H1 (cell line): ENCODE measurements at regions not wholly inside any gene's neighbourhood (a gene's known extent, or its start where the extent isn't known, plus 50 kb on each side); places are given as distances from the start of the nearest gene placed in this dataset.

Source experiments
- CTCF ChIA-PET: fragments of 300-600 bp; sonication (Branson Sonifier 250); formaldehyde crosslinking; loops from one replicate; lab custom pipeline; 2021; ENCODE audit not compliant: partially characterized antibody; lab: Charles Lee
- POLR2A ChIA-PET: fragments of 300-600 bp; sonication (Branson Sonifier 250); formaldehyde crosslinking; loops from one replicate; lab custom pipeline; 2021; ENCODE audit warnings: inconsistent platforms; ENCODE audit not compliant: partially characterized antibody; lab: Charles Lee
- DNase-seq, 2 experiments: peaks; one replicate each; pipeline versions ENCODE4 v3.0.0 to v3.0.0-alpha.2; 2010 to 2022; ENCODE audit warnings: low spot score in 2 of 2, low read depth in 1 of 2, mixed read lengths in 1 of 2
- FAIRE-seq: peaks from 2 replicates; lab custom pipeline; 2011; peaks lifted over from hg19 to GRCh38; lab: Jason Lieb, UNC
- H2AFZ ChIP-seq: 2 replicates; pipeline ENCODE4 v1.8.1; 2012; ENCODE audit warnings: low read length, inconsistent platforms
- H2AK5ac ChIP-seq: 2 replicates; pipeline ENCODE4 v1.6.1; 2013; ENCODE audit warnings: low read depth, low read length
- H2BK120ac ChIP-seq: replicated peaks from 2 replicates; pipeline ENCODE3; 2013; ENCODE audit warnings: low read depth, low read length, inconsistent platforms
- H2BK12ac ChIP-seq: 2 replicates; pipeline ENCODE4 v1.6.1; 2013; ENCODE audit warnings: low read depth, low read length
- H2BK15ac ChIP-seq: 2 replicates; pipeline ENCODE4 v1.6.1; 2013; ENCODE audit warnings: low read length
- H2BK20ac ChIP-seq: 2 replicates; pipeline ENCODE4 v1.6.1; 2013; ENCODE audit warnings: low read length
- H2BK5ac ChIP-seq: 2 replicates; pipeline ENCODE4 v1.6.1; 2013; ENCODE audit warnings: low read depth, low read length
- H3K14ac ChIP-seq: 2 replicates; pipeline ENCODE4 v1.6.1; 2013; ENCODE audit warnings: inconsistent platforms; ENCODE audit not compliant: insufficient read length
- H3K18ac ChIP-seq: 2 replicates; pipeline ENCODE4 v1.6.1; 2013; ENCODE audit warnings: low read length; ENCODE audit errors: extremely low read depth
- H3K23ac ChIP-seq: 2 replicates; pipeline ENCODE4 v1.6.1; 2013; ENCODE audit warnings: inconsistent platforms; ENCODE audit not compliant: insufficient read length
- H3K23me2 ChIP-seq: 2 replicates; pipeline ENCODE4 v1.6.1; 2013; ENCODE audit warnings: low read depth, low read length
- H3K27ac ChIP-seq: 2 replicates; pipeline ENCODE4 v1.6.1; 2011; ENCODE audit warnings: low read depth, low read length, inconsistent platforms
- H3K27me3 ChIP-seq, 4 experiments: replicated peaks in 1 of 4; 1 replicate in 1 of 4; 2 replicates in 3 of 4; pipeline versions ENCODE4 v1.6.1 to v1.8.1; 2011 to 2013; ENCODE audit warnings: low read length in 3 of 4, mild to moderate bottlenecking in 3 of 4, inconsistent platforms in 2 of 4, mixed read lengths in 2 of 4, moderate library complexity in 1 of 4; ENCODE audit not compliant: control insufficient read depth in 3 of 4, insufficient read depth in 3 of 4; ENCODE audit errors: extremely low read depth in 1 of 4
- H3K36me3 ChIP-seq, 4 experiments: 2 replicates each; pipeline versions ENCODE4 v1.6.1 to v1.8.1; 2011 to 2013; ENCODE audit warnings: mild to moderate bottlenecking in 4 of 4, low read length in 3 of 4, moderate library complexity in 2 of 4, control low read depth in 1 of 4, inconsistent platforms in 1 of 4; ENCODE audit not compliant: insufficient read depth in 4 of 4, control insufficient read depth in 2 of 4
- H3K4ac ChIP-seq: replicated peaks from 2 replicates; pipeline ENCODE3; 2013; ENCODE audit warnings: low read length, low read depth, mixed read lengths, inconsistent platforms; ENCODE audit not compliant: insufficient read length
- H3K4me1 ChIP-seq, 4 experiments: replicated peaks in 1 of 4; 1 replicate in 1 of 4; 2 replicates in 3 of 4; pipeline versions ENCODE4 v1.6.1 to v1.8.1; 2011 to 2013; ENCODE audit warnings: low read length in 3 of 4, inconsistent platforms in 2 of 4, mixed read lengths in 1 of 4; ENCODE audit not compliant: insufficient read depth in 4 of 4, control insufficient read depth in 3 of 4
- H3K4me2 ChIP-seq, 2 experiments: 2 replicates each; pipeline versions ENCODE4 v1.6.1 to v1.8.1; 2011 to 2013; ENCODE audit warnings: low read depth in 2 of 2, low read length in 2 of 2, control low read depth in 1 of 2, inconsistent platforms in 1 of 2, mild to moderate bottlenecking in 1 of 2; ENCODE audit not compliant: insufficient read depth in 1 of 2
- H3K4me3 ChIP-seq, 4 experiments: fragments of 200-600, 300-600 bp in 1 of 4; sonication (generic), shearing (Covaris generic), sonication (Bioruptor Twin) in 1 of 4; 2 replicates each; pipeline versions ENCODE4 v1.5.1 to v1.8.1; 2011 to 2016; ENCODE audit warnings: low read length in 4 of 4, low read depth in 3 of 4, control low read depth in 2 of 4, inconsistent platforms in 2 of 4, mild to moderate bottlenecking in 2 of 4, mixed read lengths in 1 of 4, moderate library complexity in 1 of 4; ENCODE audit not compliant: insufficient read depth in 2 of 4; ENCODE audit errors: extremely low read depth in 1 of 4
- H3K56ac ChIP-seq: replicated peaks from 2 replicates; pipeline ENCODE3; 2013; ENCODE audit warnings: low read depth, mild to moderate bottlenecking, mixed read lengths, low read length, inconsistent platforms; ENCODE audit not compliant: insufficient read length
- H3K79me1 ChIP-seq: 2 replicates; pipeline ENCODE4 v1.6.1; 2013; ENCODE audit warnings: low read depth, low read length, control low read depth
- H3K79me2 ChIP-seq, 2 experiments: 2 replicates each; pipeline versions ENCODE4 v1.6.1 to v1.8.1; 2012 to 2013; ENCODE audit warnings: low read length in 2 of 2, mild to moderate bottlenecking in 2 of 2, inconsistent platforms in 1 of 2; ENCODE audit not compliant: insufficient read depth in 2 of 2, control insufficient read depth in 1 of 2
- H3K9ac ChIP-seq, 4 experiments: replicated peaks in 1 of 4; 1 replicate in 1 of 4; 2 replicates in 3 of 4; pipeline versions ENCODE4 v1.6.1 to v1.8.1; 2011 to 2013; ENCODE audit warnings: low read depth in 3 of 4, low read length in 3 of 4, control low read depth in 2 of 4, mild to moderate bottlenecking in 2 of 4, moderate library complexity in 2 of 4, inconsistent platforms in 1 of 4; ENCODE audit errors: extremely low read depth in 1 of 4
- H3K9me3 ChIP-seq, 2 experiments: 2 replicates each; pipeline versions ENCODE4 v1.6.1 to v1.8.1; 2012 to 2013; ENCODE audit warnings: mild to moderate bottlenecking in 2 of 2, moderate library complexity in 2 of 2, control low read depth in 1 of 2, inconsistent platforms in 1 of 2, low read depth in 1 of 2, low read length in 1 of 2, mixed read lengths in 1 of 2; ENCODE audit not compliant: insufficient read depth in 2 of 2
- H4K20me1 ChIP-seq, 2 experiments: replicated peaks in 1 of 2; 2 replicates each; pipeline versions ENCODE3 to v1.8.1; 2011 to 2013; ENCODE audit warnings: inconsistent platforms in 2 of 2, low read length in 2 of 2, mild to moderate bottlenecking in 1 of 2; ENCODE audit not compliant: insufficient read depth in 2 of 2, control insufficient read depth in 1 of 2
- H4K5ac ChIP-seq: 2 replicates; pipeline ENCODE4 v1.6.1; 2013; ENCODE audit warnings: low read length, low read depth, mixed read lengths, inconsistent platforms; ENCODE audit not compliant: insufficient read length
- H4K8ac ChIP-seq: 2 replicates; pipeline ENCODE4 v1.8.0; 2013; ENCODE audit warnings: mild to moderate bottlenecking, moderate library complexity, low read length, inconsistent platforms; ENCODE audit not compliant: insufficient read depth; ENCODE audit errors: extremely low read depth
- H4K91ac ChIP-seq: replicated peaks from 2 replicates; pipeline ENCODE3; 2013; ENCODE audit warnings: low read length, mixed read lengths, inconsistent platforms; ENCODE audit not compliant: insufficient read length
- ATF2 ChIP-seq: IDR thresholded peaks from 2 replicates; pipeline ENCODE4 v1.6.1; 2012; ENCODE audit warnings: low read length, inconsistent platforms
- ATF3 ChIP-seq: IDR thresholded peaks from 2 replicates; pipeline ENCODE4 v1.6.1; 2011; ENCODE audit warnings: low read depth, mild to moderate bottlenecking, low read length; ENCODE audit not compliant: insufficient read depth
- BRCA1 ChIP-seq: IDR thresholded peaks from 2 replicates; pipeline ENCODE4 v1.6.1; 2012; ENCODE audit warnings: low read depth, low read length, improper control_type of control experiment
- EZH2 ChIP-seq: fragments of 200-600 bp; sonication (generic); IDR thresholded peaks from 2 replicates; pipeline ENCODE4 v1.7.1; 2012; ENCODE audit warnings: low read depth, mild to moderate bottlenecking, moderate library complexity, low read length, inconsistent platforms; ENCODE audit not compliant: severe bottlenecking
- JUND ChIP-seq: IDR thresholded peaks from 2 replicates; pipeline ENCODE4 v1.6.1; 2011; ENCODE audit warnings: mild to moderate bottlenecking, improper control_type of control experiment, low read length
- PHF8 ChIP-seq: fragments of 200-600 bp; sonication (generic); conservative IDR thresholded peaks from 2 replicates; pipeline ENCODE4 v1.7.1; 2012; ENCODE audit warnings: low read depth, mild to moderate bottlenecking, inconsistent platforms, low read length, moderate library complexity
- POLR2A ChIP-seq, 2 experiments: IDR thresholded peaks; 1 replicate in 1 of 2; 2 replicates in 1 of 2; pipeline ENCODE4 v1.6.1; 2011; ENCODE audit warnings: low read depth in 2 of 2, low read length in 2 of 2, mild to moderate bottlenecking in 2 of 2; ENCODE audit errors: control extremely low read depth in 1 of 2
- RAD21 ChIP-seq, 2 experiments: IDR thresholded peaks in 1 of 2; conservative IDR thresholded peaks in 1 of 2; 2 replicates each; pipeline ENCODE4 v1.6.1; 2011; ENCODE audit warnings: low read depth in 2 of 2, low read length in 2 of 2, improper control_type of control experiment in 1 of 2, inconsistent platforms in 1 of 2, mild to moderate bottlenecking in 1 of 2, moderate library complexity in 1 of 2
- RNF2 ChIP-seq: fragments of 200-900, 300-1000 bp; sonication (generic); IDR thresholded peaks from 2 replicates; pipeline ENCODE4 v1.7.1; 2016; ENCODE audit warnings: borderline replicate concordance, low read depth, mild to moderate bottlenecking, antibody characterized with exemption, low read length; ENCODE audit not compliant: poor library complexity, severe bottlenecking; ENCODE audit errors: missing control alignments
- SIRT6 ChIP-seq: IDR thresholded peaks from one replicate; pipeline ENCODE4 v1.7.1; 2012; ENCODE audit warnings: low read length, inconsistent platforms
- SP1 ChIP-seq: IDR thresholded peaks from 2 replicates; pipeline ENCODE4 v1.6.1; 2011; ENCODE audit warnings: low read depth, low read length
- TAF1 ChIP-seq: IDR thresholded peaks from 2 replicates; pipeline ENCODE4 v1.6.1; 2011; ENCODE audit warnings: mild to moderate bottlenecking, low read depth, low read length
- YY1 ChIP-seq: IDR thresholded peaks from 2 replicates; pipeline ENCODE4 v1.6.1; 2011; ENCODE audit warnings: low read depth, mild to moderate bottlenecking, low read length
- WGBS, 2 experiments: shearing (Covaris generic) in 1 of 2; methylation state at CpG; one replicate each; pipeline versions ENCODE4 v1.1.6 to v1.1.7; 2013 to 2015; ENCODE audit warnings: low lambda C conversion rate in 2 of 2, mixed read lengths in 2 of 2, inconsistent platforms in 1 of 2, low coverage in 1 of 2, missing lambda C conversion rate in 1 of 2; ENCODE audit not compliant: insufficient replicate concordance in 2 of 2, insufficient coverage in 1 of 2, insufficient read length in 1 of 2; ENCODE audit errors: extremely low coverage in 1 of 2, missing lambda C conversion rate in 1 of 2; 5-methylcytosine and 5-hydroxymethylcytosine counted together

GRCh38 chr13:61546413-61546812 is 130.8 kb upstream of the PCDH20 start:
- no peaks in the 10 kb centered on the region for H3K27me3 ChIP-seq
- no peak overlapping the region for H4K5ac ChIP-seq
- ChIA-PET POLR2A (no interaction called here), CTCF (no interaction called here)
- no peak overlapping the region for H4K91ac ChIP-seq
- WGBS, 2 experiments = 92% methylated on average over 4 of the region's 4 CpGs; no CpG with 5 or more reads in 1 of the 2 experiments
- H4K8ac ChIP-seq = no peak overlapping the region
- H3K9me3 ChIP-seq = no peaks in the 10 kb centered on the region
- no peak overlapping the region for H2BK120ac ChIP-seq
- H3K4ac ChIP-seq = no peak overlapping the region
- no peak for FAIRE-seq
- no peak overlapping the region for H3K56ac ChIP-seq
- no peaks in the 10 kb centered on the region for H3K4me1 ChIP-seq
- H3K27ac ChIP-seq = no peak overlapping the region
- H3K14ac ChIP-seq = no peak overlapping the region
- no peak overlapping the region for H3K18ac ChIP-seq
- no peaks in the 10 kb centered on the region for H3K23me2 ChIP-seq
- H3K79me1 ChIP-seq = no peaks in the 10 kb centered on the region
- H3K79me2 ChIP-seq = no peaks in the 10 kb centered on the region
- no peak overlapping the region for H2BK5ac ChIP-seq
- no peaks in the 10 kb centered on the region for H4K20me1 ChIP-seq
- no peak overlapping the region for H3K4me3 ChIP-seq
- H3K4me2 ChIP-seq = no peak overlapping the region
- H3K23ac ChIP-seq = no peak overlapping the region
- no peak overlapping the region for H3K9ac ChIP-seq
- DNase-seq = no peak
- no peak overlapping the region for H2AFZ ChIP-seq
- no peaks in the 10 kb centered on the region for H3K36me3 ChIP-seq
- no peak overlapping the region for H2BK15ac ChIP-seq
- H2AK5ac ChIP-seq = no peak overlapping the region
- H2BK12ac ChIP-seq = no peak overlapping the region
- H2BK20ac ChIP-seq = no peak overlapping the region
- TF ChIP-seq JUND (no peak), RNF2 (no peak), ATF2 (no peak), ATF3 (no peak), EZH2 (no peak), BRCA1 (no peak), RAD21 (IDR thresholded peaks at IDR 0.05 in 1 of 2, conservative IDR thresholded peaks at IDR 0.05 in 1 of 2; ENCODE audit: low read depth in 2 of 2, low read length in 2 of 2) (no peak), SIRT6 (no peak), YY1 (no peak), SP1 (no peak), TAF1 (no peak), POLR2A (IDR thresholded peaks at IDR 0.05; ENCODE audit: control extremely low read depth in 1 of 2, low read depth in 2 of 2, low read length in 2 of 2) (no peak), PHF8 (no peak)
